ENCODE measurements at regions not wholly inside any gene's neighbourhood (a gene's known extent, or its start where the extent isn't known, plus 50 kb on each side); places are given as distances from the start of the nearest gene placed in this dataset.
"Not testable (repeated sequence)": the region's sequence is repeated elsewhere in the genome, so short reads cannot be mapped to it uniquely, and the experiment has no call there.

- no peak for DNase-seq
These were observed 957.1 kb downstream of the SORCS3 start for GRCh38 chr10:105598207-105598606.

DNA sequence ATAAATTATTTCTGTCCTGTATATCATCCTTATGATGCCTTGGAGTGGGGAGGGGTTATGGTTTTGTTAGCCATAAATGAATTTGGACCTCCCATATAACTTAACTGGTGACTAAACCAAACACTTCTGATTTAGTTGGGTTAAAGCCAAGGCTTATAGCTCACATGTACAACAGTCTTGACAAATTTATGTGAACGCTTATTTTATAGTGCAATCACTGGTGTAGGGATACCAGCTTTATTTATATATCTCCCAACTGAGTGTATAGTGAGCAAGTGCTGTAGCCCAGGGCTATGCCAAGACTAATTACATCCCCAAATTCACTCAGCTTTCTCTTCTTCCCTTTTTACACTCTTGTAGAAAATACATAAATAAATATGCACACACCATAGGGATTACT lies 956.2 kb downstream of the SORCS3 start:
- no peak for DNase-seq

GRCh38 chr10:105596749-105597148 lies 955.7 kb downstream of the SORCS3 start:
- DNase-seq = no peak

DNA sequence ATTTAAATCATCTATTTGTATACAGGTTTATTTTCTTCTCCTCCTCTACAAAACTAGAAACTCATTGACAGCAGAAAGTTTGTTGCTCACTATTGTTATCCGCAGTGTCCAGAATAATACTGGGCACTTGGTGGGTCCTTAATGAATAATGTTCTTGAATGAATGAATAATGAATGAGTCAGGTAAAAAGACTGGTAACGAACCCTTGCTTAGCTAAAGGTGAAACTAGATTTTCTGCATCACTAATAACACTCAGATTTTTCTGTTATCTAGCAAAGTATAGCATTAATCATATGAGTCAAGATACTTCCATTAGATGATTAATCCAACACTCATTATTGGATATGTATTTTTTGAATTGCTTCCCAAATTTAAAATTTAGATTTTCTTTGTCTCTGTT lies 953.2 kb downstream of the SORCS3 start:
- DNase-seq = no peak

DNA sequence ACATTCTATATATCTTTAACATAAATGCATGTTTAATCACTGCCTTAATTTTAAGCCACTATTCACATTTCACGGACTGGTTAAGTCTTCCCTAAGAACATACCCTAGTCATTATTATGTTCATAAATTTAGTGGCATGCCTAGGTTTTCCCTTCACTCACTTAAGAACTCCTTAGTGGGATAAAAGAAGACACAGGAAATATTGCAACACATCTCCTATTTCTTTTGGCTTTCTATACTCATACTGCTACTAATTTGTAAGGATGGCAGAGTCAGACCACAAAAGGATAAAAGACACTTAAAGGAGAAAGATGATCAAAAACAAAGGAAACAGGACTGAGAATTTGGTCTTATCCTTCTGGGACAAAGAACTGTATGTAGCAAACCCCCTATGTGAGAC lies 951.4 kb downstream of the SORCS3 start:
- DNase-seq = no peak

- no peak for DNase-seq
These were observed 945.5 kb downstream of the SORCS3 start for GRCh38 chr10:105586451-105587098.

DNA sequence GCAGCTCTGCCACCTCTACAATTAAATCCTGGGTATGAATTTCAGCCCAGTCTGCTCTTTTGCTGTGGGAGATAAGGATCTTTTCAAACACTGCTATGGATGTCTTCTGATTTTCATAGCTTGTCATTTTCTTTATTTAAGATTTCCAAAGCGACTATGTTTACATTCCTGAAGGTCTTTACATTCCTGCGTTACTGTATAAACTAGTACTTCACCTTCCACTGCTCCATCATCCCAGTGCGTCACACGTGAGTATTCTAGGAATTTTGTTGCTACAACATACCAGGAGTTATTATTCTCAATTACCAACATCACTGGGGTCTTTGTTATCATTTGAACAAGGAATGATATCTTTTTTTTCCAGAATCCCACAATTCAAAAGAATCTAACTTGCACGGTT lies 944.7 kb downstream of the SORCS3 start:
- no peak for DNase-seq

- DNase-seq = no peak
These were observed 944.1 kb downstream of the SORCS3 start for GRCh38 chr10:105585171-105585570.

- no peak for DNase-seq
These were observed 938.0 kb downstream of the SORCS3 start for GRCh38 chr10:105579112-105579511.

DNA sequence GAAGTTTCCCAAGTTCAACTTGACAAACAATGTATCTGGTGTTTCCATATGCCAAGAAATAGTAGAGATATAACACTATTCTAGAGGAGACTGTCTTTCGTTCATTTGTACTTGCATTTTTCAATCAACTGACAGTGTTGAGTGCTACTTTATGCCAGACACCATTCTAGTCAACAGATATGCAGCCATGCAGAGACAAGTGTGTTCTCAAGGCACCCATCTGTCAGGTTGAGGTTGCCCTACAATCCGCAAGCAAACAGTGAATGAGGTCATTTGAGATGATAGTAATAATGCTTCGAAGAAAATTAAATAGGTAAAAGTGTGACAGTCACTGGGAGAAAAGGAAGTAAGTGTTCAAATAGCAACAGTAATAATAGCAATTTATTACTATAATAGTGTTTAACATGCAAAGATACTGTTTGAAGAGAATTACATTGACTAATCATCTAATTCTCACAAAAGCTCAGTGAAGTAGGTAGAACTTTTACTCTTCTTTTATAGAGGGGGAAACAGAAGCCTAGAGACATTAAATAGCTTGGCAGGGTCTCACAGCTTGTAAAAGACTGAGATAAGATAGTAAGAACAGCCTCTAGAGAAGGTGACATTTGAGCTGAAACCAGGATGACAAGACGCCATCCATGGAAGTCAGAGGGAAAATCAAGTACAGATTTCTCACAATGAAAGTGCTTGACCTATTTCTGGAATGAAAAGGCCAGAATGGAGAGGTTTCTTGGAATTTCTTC lies 936.9 kb downstream of the SORCS3 start:
- no peak for DNase-seq

- no peak for DNase-seq
These were observed 918.4 kb downstream of the SORCS3 start for GRCh38 chr10:105559333-105560097.

DNA sequence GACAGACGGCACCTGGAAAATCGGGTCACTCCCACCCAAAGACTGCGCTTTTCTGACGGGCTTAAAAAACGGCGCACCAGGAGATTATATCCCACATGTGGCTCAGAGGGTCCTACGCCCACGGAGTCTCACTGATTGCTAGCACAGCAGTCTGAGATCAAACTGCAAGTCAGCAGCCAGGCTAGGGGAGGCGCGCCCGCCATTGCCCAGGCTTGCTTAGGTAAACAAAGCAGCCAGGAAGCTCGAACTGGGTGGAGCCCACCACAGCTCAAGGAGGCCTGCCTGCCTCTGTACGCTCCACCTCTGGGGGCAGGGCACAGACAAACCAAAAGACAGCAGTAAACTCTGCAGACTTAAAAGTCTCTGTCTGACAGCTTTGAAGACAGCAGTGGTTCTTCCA lies 909.4 kb downstream of the SORCS3 start:
- DNase-seq = not testable (repeated sequence)

DNA sequence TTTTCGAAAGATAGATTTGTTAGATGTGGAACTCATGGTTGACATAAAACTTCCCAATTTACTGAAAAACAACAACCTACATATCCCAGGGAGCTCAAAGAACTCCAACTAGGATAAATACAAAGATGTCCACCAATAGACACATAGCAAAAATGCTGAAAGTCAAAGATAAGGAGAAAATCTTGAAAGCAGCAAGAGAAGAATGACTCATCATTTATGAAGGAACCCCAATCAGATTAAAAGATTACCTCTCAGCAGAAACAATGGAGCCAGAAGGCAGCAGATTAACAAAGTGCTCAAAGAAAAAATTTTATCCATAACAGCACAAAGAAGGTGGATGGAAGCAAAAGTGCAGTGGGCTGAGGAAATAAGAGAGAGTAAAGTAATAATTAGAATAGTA lies 908.6 kb downstream of the SORCS3 start:
- no peak for DNase-seq

DNA sequence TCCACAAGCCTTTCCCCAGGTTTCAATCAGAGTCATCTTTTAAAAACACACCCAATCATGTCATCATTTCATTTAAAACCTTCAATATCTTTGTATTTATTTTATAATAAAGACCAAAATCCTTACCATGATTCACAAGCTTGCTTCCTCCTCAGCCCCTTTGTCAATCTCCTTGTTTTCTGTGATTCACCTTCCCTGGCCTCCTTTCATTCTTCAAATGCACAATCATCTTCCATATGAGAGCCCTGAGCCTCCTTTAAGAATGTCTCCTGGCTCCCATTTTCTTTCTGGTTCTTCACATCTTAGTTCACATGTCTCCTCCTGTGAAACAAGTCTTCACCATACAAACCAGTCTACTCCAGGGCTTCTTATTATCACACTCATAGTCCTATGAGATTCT lies 904.0 kb downstream of the SORCS3 start:
- no peak for DNase-seq

DNA sequence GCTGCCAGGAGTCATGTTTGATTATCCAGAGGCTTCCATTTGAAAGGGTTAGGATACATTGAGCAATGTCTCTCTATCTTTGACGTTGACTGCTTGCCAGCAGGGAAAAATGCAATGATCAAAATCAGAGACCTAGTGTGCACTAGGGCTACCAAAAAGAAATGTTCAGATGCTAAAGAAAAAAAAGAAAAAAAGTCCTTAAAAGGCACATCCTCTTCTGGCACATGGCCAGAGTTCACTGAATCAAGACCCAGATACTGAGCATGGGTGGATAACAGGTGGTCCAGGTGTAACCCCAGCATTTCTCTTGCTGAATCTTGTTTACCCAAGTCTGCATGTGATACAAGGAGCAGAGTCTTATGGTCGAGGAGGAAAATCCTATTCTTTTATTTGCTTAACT lies 899.3 kb downstream of the SORCS3 start:
- DNase-seq = no peak

- DNase-seq = no peak
These were observed 897.8 kb downstream of the SORCS3 start for GRCh38 chr10:105538874-105539273.

DNA sequence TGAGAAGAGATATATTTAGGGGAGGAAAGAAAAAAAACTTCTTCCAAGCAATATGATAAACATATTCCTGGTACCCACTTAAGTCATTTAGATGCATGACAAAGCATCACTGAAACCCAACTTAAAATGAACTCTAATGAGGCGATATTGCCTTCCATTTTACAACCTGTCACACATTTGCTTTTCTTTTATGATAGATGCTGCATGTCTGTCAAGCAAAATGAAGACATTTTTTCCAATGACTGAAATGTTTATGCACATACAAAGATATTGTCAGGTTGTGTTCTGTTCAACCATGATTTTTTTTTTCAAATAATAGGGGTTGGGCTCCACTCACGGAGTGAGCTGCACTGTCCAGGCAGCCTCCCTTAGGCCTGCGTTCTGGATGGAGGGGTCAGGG lies 894.4 kb downstream of the SORCS3 start:
- no peak for DNase-seq

- DNase-seq = no peak
These were observed 893.0 kb downstream of the SORCS3 start for GRCh38 chr10:105534086-105534485.

DNA sequence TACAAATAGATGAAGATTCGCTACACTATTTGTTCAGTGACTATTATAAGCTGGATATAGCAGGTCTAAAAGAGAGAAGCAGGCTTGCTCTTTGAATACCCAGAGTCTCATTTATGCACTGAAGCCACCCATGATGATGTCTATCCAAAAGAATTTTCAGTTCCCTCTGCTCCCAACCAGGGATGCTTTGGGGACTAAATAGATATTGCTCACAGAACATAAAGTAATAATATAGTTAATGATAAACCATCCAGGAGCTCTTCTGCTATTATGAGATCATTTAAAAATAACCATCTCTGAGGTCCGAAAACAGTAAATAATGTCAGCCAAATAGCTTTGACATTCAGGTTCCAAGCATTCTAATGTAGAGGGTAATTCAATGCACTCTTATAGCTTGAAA lies 875.4 kb downstream of the SORCS3 start:
- DNase-seq = no peak

DNA sequence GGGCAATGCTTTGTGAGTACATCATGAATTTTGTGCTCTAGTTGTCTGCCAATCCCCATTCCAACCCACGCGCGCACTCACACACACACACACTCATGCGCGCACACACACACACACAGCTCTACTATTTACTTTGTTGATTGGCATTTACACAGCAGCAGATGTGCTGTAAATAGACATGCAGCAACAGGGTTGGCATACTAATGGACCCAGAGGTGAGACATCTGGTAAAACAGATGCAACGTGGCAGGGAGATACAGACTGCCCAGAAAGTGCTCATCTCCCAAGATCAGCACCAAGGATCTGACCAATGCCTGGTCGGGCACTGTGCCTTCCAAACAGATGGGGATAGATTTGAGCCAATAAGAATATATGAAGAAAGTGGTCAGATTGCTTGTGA lies 873.0 kb downstream of the SORCS3 start:
- DNase-seq = no peak

DNA sequence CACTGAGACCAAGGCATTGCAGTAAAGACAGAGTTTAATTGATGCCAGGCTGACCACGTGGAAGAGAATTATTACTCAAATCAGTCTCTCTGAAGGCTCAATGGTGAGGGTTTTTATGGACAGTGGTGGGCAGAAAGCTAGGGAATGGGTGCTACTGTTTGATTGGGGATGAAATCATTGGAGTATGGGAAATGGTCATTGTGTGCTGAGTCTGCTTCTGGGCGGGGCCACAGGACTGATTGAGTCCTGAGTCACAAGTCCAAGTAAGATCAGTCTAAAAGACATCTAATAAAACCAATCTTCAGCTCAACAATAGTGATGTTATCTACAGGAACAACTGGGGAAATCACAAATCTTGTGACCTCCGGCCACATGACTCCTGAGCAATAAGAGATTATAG lies 868.4 kb downstream of the SORCS3 start:
- DNase-seq = no peak

DNA sequence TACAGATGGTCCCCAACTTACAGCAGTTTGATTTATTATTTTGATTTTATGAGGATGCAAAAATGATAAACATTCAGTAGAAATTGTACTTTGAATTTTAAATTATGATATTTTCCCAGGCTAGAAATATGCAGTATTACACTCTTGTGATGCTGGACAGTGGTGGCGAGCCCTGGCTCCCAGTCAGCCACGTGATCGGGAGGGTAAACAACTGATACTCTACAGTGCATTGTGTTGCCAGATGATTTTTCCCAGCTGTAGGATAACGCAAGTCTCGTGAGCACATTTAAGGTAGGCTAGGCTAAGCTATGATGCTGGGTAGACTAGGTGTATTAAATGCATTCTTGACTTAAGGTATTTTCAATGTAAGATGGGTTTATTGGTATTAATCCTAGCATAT lies 865.2 kb downstream of the SORCS3 start:
- DNase-seq = no peak

DNA sequence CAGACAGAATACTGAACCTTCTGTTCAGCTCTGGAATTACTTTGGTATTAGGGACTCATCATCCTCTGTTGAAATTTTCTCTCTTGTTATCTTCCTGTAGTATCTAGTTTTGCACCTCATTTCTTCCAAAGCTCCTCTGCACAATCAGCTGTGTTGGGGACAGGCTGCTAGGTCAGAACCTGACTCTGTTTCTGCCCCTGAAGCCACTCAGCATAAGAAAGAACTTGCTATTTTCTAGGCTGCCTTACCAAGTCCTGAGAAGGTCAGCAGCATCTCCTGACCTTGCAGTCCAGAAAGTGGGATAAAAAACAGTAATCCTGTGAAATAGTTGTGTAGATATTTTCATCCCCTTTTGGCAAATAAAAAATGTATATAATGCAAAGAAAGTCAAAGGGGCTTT lies 862.6 kb downstream of the SORCS3 start:
- no peak for DNase-seq

GRCh38 chr10:105502058-105502457 lies 861.0 kb downstream of the SORCS3 start:
- DNase-seq = no peak

Measured in GDM1 (cell line).